GM19023 (cell line): ENCODE measurements at regions not wholly inside any gene's neighbourhood (a gene's known extent, or its start where the extent isn't known, plus 50 kb on each side); places are given as distances from the start of the nearest gene placed in this dataset.
"Not testable (repeated sequence)": the region's sequence is repeated elsewhere in the genome, so short reads cannot be mapped to it uniquely, and the experiment has no call there.

ENCODE experiments used
- ATAC-seq: cut with Tn5 transposase; IDR thresholded peaks from one replicate; pipeline ENCODE4 v1.9.1; 2021; ENCODE audit warnings: mild to moderate bottlenecking, moderate library complexity; ENCODE audit not compliant: unreplicated experiment

GRCh38 chr11:129631201-129631600 lies 184.4 kb upstream of the TMEM45B start:
- ATAC-seq = no peak

- no peak for ATAC-seq
These were observed 178.7 kb upstream of the TMEM45B start for GRCh38 chr11:129636926-129637325.

GRCh38 chr11:129637473-129637872 lies 178.2 kb upstream of the TMEM45B start:
- ATAC-seq = no peak

- no peak for ATAC-seq
These were observed 177.5 kb upstream of the TMEM45B start for GRCh38 chr11:129637983-129638776.

GRCh38 chr11:129639300-129639699 lies 176.3 kb upstream of the TMEM45B start:
- no peak for ATAC-seq

GRCh38 chr11:129640671-129641070 lies 175.0 kb upstream of the TMEM45B start:
- ATAC-seq = no peak

- no peak for ATAC-seq
These were observed 172.5 kb upstream of the TMEM45B start for GRCh38 chr11:129643031-129643721.

- no peak for ATAC-seq
These were observed 171.3 kb upstream of the TMEM45B start for GRCh38 chr11:129644326-129644725.

GRCh38 chr11:129645943-129646342 lies 169.7 kb upstream of the TMEM45B start:
- ATAC-seq = no peak

GRCh38 chr11:129650044-129650443 lies 165.6 kb upstream of the TMEM45B start:
- not testable (repeated sequence) for ATAC-seq

- ATAC-seq = no peak
These were observed 162.8 kb upstream of the TMEM45B start for GRCh38 chr11:129652835-129653234.

- ATAC-seq = no peak
These were observed 160.3 kb upstream of the TMEM45B start for GRCh38 chr11:129655247-129655832.

- no peak for ATAC-seq
These were observed 157.7 kb upstream of the TMEM45B start for GRCh38 chr11:129657866-129658525.

GRCh38 chr11:129658526-129658867 lies 157.2 kb upstream of the TMEM45B start:
- ATAC-seq = no peak

GRCh38 chr11:129680907-129681306 lies 134.7 kb upstream of the TMEM45B start:
- no peak for ATAC-seq

GRCh38 chr11:129681344-129682114 lies 134.1 kb upstream of the TMEM45B start:
- ATAC-seq = no peak

- no peak for ATAC-seq
These were observed 129.4 kb upstream of the TMEM45B start for GRCh38 chr11:129686269-129686668.

GRCh38 chr11:129691142-129691541 lies 124.5 kb upstream of the TMEM45B start:
- ATAC-seq = no peak

- no peak for ATAC-seq
These were observed 121.1 kb upstream of the TMEM45B start for GRCh38 chr11:129694538-129694937.

GRCh38 chr11:129694966-129695365 lies 120.7 kb upstream of the TMEM45B start:
- ATAC-seq = no peak
